Body of pancreas (tissue), 4 donors: ENCODE measurements at regions not wholly inside any gene's neighbourhood (a gene's known extent, or its start where the extent isn't known, plus 50 kb on each side); places are given as distances from the start of the nearest gene placed in this dataset.
"Not testable (repeated sequence)": the region's sequence is repeated elsewhere in the genome, so short reads cannot be mapped to it uniquely, and the experiment has no call there.

Source experiments
- ATAC-seq: fragments of 150-250 bp; one replicate; pipeline ENCODE4 v1.9.1; 2016
- DNase-seq, 4 donors: peaks; one replicate each; pipeline ENCODE4 v3.0.0-alpha.2; 2019
- H3K27ac ChIP-seq, 4 donors: fragments of 200-600 bp; sonication (generic); 1 replicate in 3 of 4; 2 replicates in 1 of 4; pipeline versions ENCODE4 v1.5.1 to v1.6.1; 2016 to 2019; ENCODE audit warnings: mild to moderate bottlenecking in 1 of 4, mixed read lengths in 1 of 4, moderate library complexity in 1 of 4
- H3K27me3 ChIP-seq, 2 donors: fragments of 200-600 bp; sonication (generic); one replicate each; pipeline ENCODE4 v1.6.0; 2016; ENCODE audit warnings: mild to moderate bottlenecking in 1 of 2
- H3K36me3 ChIP-seq, 2 donors: fragments of 200-600 bp; sonication (generic); replicated peaks in 1 of 2; 2 replicates each; pipeline ENCODE4 v1.5.1; 2016; ENCODE audit warnings: low read depth in 2 of 2; ENCODE audit not compliant: insufficient read depth in 1 of 2
- H3K4me1 ChIP-seq: fragments of 200-600 bp; sonication (generic); one replicate; pipeline ENCODE4 v1.6.0; 2016
- H3K4me3 ChIP-seq, 2 donors: fragments of 200-600 bp; sonication (generic); 1 replicate in 1 of 2; 2 replicates in 1 of 2; pipeline ENCODE4 v1.5.1; 2016 to 2019
- H3K9me3 ChIP-seq, 3 donors: fragments of 200-600 bp; sonication (generic); 1 replicate in 2 of 3; 2 replicates in 1 of 3; pipeline ENCODE4 v1.5.1; 2016
- CTCF ChIP-seq, 7 experiments: fragments of 450-650 bp in 4 of 7; fragments of 200-600 bp in 3 of 7; sonication (generic) in 3 of 7; IDR thresholded peaks; one replicate each; pipeline ENCODE4 v1.5.1; 2016 to 2019; ENCODE audit warnings: antibody characterized with exemption in 7 of 7
- POLR2A ChIP-seq, 3 donors: fragments of 450-650 bp; IDR thresholded peaks; one replicate each; pipeline ENCODE4 v1.6.1; 2016; ENCODE audit warnings: antibody characterized with exemption in 3 of 3, mild to moderate bottlenecking in 2 of 3
- WGBS, 2 donors: methylation state at CpG; one replicate each; pipeline ENCODE4 v1.1.5; 2017; 5-methylcytosine and 5-hydroxymethylcytosine counted together
- intact Hi-C: fragments of 100-400 bp; cut with DNase I; formaldehyde crosslinking; loops from one replicate; pipeline ENCODE4 v1.15.1; 2023

- no peaks in the 10 kb centered on the region for H3K9me3 ChIP-seq
- DNase-seq (no peak), ATAC-seq (no peak)
- H3K27me3 ChIP-seq = no peaks in the 10 kb centered on the region
- no peaks in the 10 kb centered on the region for H3K36me3 ChIP-seq
- H3K27ac ChIP-seq = no peak overlapping the region
- TF ChIP-seq CTCF (IDR thresholded peaks at IDR 0.05) = no peak
- no peak for TF ChIP-seq POLR2A (IDR thresholded peaks at IDR 0.05)
- no peaks in the 10 kb centered on the region for H3K4me1 ChIP-seq
- intact Hi-C loops = no loop called here
- no peak overlapping the region for H3K4me3 ChIP-seq
These were observed 99.2 kb downstream of the DHRS2 start for GRCh38 chr14:23735394-23735793.

- H3K4me1 ChIP-seq, intact Hi-C loops, H3K36me3 ChIP-seq, DNase-seq, H3K27me3 ChIP-seq, H3K27ac ChIP-seq, ATAC-seq, H3K9me3 ChIP-seq, H3K4me3 ChIP-seq: not testable (repeated sequence)
- WGBS, 2 donors = 52 to 62% methylated on average over 6 of the region's 6 CpGs
These were observed 108.2 kb downstream of the DHRS2 start for GRCh38 chr14:23744368-23744767.

- Histone ChIP-seq H3K27me3 (no peaks in the 10 kb centered on the region), H3K27ac (no peak overlapping the region), H3K4me3 (no peak overlapping the region), H3K9me3 (no peaks in the 10 kb centered on the region), H3K36me3 (no peaks in the 10 kb centered on the region), H3K4me1 (no peaks in the 10 kb centered on the region)
- DNase-seq (no peak), ATAC-seq (no peak)
- TF ChIP-seq CTCF (IDR thresholded peaks at IDR 0.05) (no peak), POLR2A (IDR thresholded peaks at IDR 0.05) (no peak)
- intact Hi-C loops = no loop called here
- WGBS, 2 donors = 76 to 84% methylated on average over 4 of the region's 4 CpGs
These were observed 114.2 kb downstream of the DHRS2 start for GRCh38 chr14:23750357-23750756.

- Histone ChIP-seq H3K4me3 (no peak overlapping the region), H3K27ac (no peak overlapping the region), H3K4me1 (no peaks in the 10 kb centered on the region), H3K9me3 (no peaks in the 10 kb centered on the region), H3K27me3 (no peaks in the 10 kb centered on the region), H3K36me3 (no peaks in the 10 kb centered on the region)
- intact Hi-C loops = no loop called here
- ATAC-seq (no peak), DNase-seq (no peak)
- WGBS, 2 donors = 89% methylated on average over 2 of the region's 2 CpGs
- TF ChIP-seq CTCF (IDR thresholded peaks at IDR 0.05) (no peak), POLR2A (IDR thresholded peaks at IDR 0.05) (no peak)
These were observed 115.5 kb downstream of the DHRS2 start for GRCh38 chr14:23751616-23752015.

GRCh38 chr14:23763394-23763793 is 127.2 kb downstream of the DHRS2 start:
- ATAC-seq = no peak
- no peak overlapping the region for H3K4me3 ChIP-seq
- H3K4me1 ChIP-seq = no peaks in the 10 kb centered on the region
- H3K27me3 ChIP-seq = no peaks in the 10 kb centered on the region
- H3K27ac ChIP-seq = no peak overlapping the region
- H3K36me3 ChIP-seq = no peaks in the 10 kb centered on the region
- H3K9me3 ChIP-seq = no peaks in the 10 kb centered on the region
- no peak for TF ChIP-seq POLR2A (IDR thresholded peaks at IDR 0.05)
- TF ChIP-seq CTCF (IDR thresholded peaks at IDR 0.05) = no peak
- intact Hi-C loops = no loop called here
- 90 to 93% methylated on average over 1 of the region's 1 CpG for WGBS, 2 donors
- no peak for DNase-seq
